ENCODE measurements at regions not wholly inside any gene's neighbourhood (a gene's known extent, or its start where the extent isn't known, plus 50 kb on each side); places are given as distances from the start of the nearest gene placed in this dataset.

DNA sequence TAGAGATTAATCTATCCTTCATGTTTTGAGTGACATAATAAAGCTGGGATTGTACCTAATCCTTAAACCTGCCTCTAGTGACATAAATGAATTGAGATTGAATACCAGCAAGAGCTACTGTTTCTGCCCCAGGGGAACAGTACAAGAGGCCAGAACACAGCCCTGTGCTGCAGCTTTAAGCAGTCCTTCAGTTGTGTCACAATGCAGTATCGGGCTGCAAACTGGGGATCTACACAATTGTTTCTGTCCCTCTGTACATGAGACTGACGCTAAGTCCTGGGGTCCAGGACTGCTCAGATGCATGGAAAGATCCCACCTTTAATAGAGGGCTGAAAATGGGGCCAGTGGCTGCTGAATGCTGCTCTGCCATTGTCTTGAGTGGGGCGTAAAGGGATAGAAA, 87.5 kb downstream of the MINAR1 start (continued):
- TF ChIP-seq ELK4 (IDR thresholded peaks at IDR 0.05; ENCODE audit: borderline replicate concordance, low read depth, low read length) (no peak), ZNF280D (tag by site-specific recombination; IDR thresholded peaks at IDR 0.05) (no peak), ZNF19 (tag by site-specific recombination; IDR thresholded peaks at IDR 0.05; ENCODE audit: low read depth) (no peak)
- TF ChIP-seq, protein P1, sequence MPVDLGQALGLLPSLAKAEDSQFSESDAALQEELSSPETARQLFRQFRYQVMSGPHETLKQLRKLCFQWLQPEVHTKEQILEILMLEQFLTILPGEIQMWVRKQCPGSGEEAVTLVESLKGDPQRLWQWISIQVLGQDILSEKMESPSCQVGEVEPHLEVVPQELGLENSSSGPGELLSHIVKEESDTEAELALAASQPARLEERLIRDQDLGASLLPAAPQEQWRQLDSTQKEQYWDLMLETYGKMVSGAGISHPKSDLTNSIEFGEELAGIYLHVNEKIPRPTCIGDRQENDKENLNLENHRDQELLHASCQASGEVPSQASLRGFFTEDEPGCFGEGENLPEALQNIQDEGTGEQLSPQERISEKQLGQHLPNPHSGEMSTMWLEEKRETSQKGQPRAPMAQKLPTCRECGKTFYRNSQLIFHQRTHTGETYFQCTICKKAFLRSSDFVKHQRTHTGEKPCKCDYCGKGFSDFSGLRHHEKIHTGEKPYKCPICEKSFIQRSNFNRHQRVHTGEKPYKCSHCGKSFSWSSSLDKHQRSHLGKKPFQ (tag by site-specific recombination; IDR thresholded peaks at IDR 0.05): no peak
- TF ChIP-seq, protein P2, sequence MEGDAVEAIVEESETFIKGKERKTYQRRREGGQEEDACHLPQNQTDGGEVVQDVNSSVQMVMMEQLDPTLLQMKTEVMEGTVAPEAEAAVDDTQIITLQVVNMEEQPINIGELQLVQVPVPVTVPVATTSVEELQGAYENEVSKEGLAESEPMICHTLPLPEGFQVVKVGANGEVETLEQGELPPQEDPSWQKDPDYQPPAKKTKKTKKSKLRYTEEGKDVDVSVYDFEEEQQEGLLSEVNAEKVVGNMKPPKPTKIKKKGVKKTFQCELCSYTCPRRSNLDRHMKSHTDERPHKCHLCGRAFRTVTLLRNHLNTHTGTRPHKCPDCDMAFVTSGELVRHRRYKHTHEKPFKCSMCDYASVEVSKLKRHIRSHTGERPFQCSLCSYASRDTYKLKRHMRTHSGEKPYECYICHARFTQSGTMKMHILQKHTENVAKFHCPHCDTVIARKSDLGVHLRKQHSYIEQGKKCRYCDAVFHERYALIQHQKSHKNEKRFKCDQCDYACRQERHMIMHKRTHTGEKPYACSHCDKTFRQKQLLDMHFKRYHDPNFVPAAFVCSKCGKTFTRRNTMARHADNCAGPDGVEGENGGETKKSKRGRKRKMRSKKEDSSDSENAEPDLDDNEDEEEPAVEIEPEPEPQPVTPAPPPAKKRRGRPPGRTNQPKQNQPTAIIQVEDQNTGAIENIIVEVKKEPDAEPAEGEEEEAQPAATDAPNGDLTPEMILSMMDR (tag by site-specific recombination; IDR thresholded peaks at IDR 0.05): no peak

GRCh38 chr15:79520654-79521053, 88.5 kb downstream of the MINAR1 start:
- Histone ChIP-seq H3K9me3 (ENCODE audit: control insufficient read depth, insufficient read depth, low read depth, low read length) (no peaks in the 10 kb centered on the region), H3K4me1 (ENCODE audit: control insufficient read depth, insufficient read depth, low read length) (no peaks in the 10 kb centered on the region), H3K27ac (ENCODE audit: extremely low read depth, low read depth, low read length) (no peak overlapping the region), H3K4me3 (ENCODE audit: low read depth, low read length) (no peak overlapping the region), H3K36me3 (ENCODE audit: control insufficient read depth in 2 of 2, insufficient read depth in 1 of 2, low read length in 2 of 2) (no peaks in the 10 kb centered on the region)
- ChIA-PET CTCF (no interaction called here), POLR2A (no interaction called here)
- TF ChIP-seq KLF7 (tag by site-specific recombination; IDR thresholded peaks at IDR 0.05; ENCODE audit: borderline replicate concordance) (no peak), ZFP69B (tag by site-specific recombination; IDR thresholded peaks at IDR 0.05) (no peak), ZNF302 (tag by site-specific recombination; IDR thresholded peaks at IDR 0.05; ENCODE audit: low read depth) (no peak), ZIC2 (tag by site-specific recombination; IDR thresholded peaks at IDR 0.05) (no peak), ZNF830 (tag by site-specific recombination; IDR thresholded peaks at IDR 0.05; ENCODE audit: low read depth) (no peak), ZNF19 (tag by site-specific recombination; IDR thresholded peaks at IDR 0.05; ENCODE audit: low read depth) (no peak), MZF1 (tag by site-specific recombination; IDR thresholded peaks at IDR 0.05; ENCODE audit: borderline replicate concordance) (no peak)
- TF ChIP-seq, protein P3, sequence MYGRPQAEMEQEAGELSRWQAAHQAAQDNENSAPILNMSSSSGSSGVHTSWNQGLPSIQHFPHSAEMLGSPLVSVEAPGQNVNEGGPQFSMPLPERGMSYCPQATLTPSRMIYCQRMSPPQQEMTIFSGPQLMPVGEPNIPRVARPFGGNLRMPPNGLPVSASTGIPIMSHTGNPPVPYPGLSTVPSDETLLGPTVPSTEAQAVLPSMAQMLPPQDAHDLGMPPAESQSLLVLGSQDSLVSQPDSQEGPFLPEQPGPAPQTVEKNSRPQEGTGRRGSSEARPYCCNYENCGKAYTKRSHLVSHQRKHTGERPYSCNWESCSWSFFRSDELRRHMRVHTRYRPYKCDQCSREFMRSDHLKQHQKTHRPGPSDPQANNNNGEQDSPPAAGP (tag by site-specific recombination; IDR thresholded peaks at IDR 0.05): no peak

GRCh38 chr15:79522656-79523055, 90.5 kb downstream of the MINAR1 start:
- H3K36me3 ChIP-seq (ENCODE audit: control insufficient read depth in 2 of 2, insufficient read depth in 1 of 2, low read length in 2 of 2): no peaks in the 10 kb centered on the region
- TF ChIP-seq MEIS1 (CRISPR knock-in tag; IDR thresholded peaks at IDR 0.05; ENCODE audit: borderline replicate concordance) (no peak), ZBTB7A (tag by site-specific recombination; IDR thresholded peaks at IDR 0.05; ENCODE audit: low read depth) (no peak), ZNF639 (tag by site-specific recombination; IDR thresholded peaks at IDR 0.05) (no peak), ZNF501 (tag by site-specific recombination; IDR thresholded peaks at IDR 0.05) (no peak), MYNN (tag by site-specific recombination; IDR thresholded peaks at IDR 0.05; ENCODE audit: borderline replicate concordance) (no peak), ZNF426 (tag by site-specific recombination; IDR thresholded peaks at IDR 0.05) (no peak), OVOL3 (tag by site-specific recombination; IDR thresholded peaks at IDR 0.05) (no peak), ZNF214 (tag by site-specific recombination; IDR thresholded peaks at IDR 0.05; ENCODE audit: borderline replicate concordance) (no peak), ZIC2 (tag by site-specific recombination; IDR thresholded peaks at IDR 0.05) (no peak), KLF16 (tag by site-specific recombination; IDR thresholded peaks at IDR 0.05) (no peak), ZNF112 (tag by site-specific recombination; IDR thresholded peaks at IDR 0.05) (no peak)
- TF ChIP-seq, protein P4, sequence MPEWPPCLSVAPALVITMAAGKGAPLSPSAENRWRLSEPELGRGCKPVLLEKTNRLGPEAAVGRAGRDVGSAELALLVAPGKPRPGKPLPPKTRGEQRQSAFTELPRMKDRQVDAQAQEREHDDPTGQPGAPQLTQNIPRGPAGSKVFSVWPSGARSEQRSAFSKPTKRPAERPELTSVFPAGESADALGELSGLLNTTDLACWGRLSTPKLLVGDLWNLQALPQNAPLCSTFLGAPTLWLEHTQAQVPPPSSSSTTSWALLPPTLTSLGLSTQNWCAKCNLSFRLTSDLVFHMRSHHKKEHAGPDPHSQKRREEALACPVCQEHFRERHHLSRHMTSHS (tag by site-specific recombination; IDR thresholded peaks at IDR 0.05): no peak
- H3K27ac ChIP-seq (ENCODE audit: extremely low read depth, low read depth, low read length): no peak overlapping the region
- no peaks in the 10 kb centered on the region for H3K9me3 ChIP-seq (ENCODE audit: control insufficient read depth, insufficient read depth, low read depth, low read length)
- H3K4me3 ChIP-seq (ENCODE audit: low read depth, low read length): no peak overlapping the region
- H3K4me1 ChIP-seq (ENCODE audit: control insufficient read depth, insufficient read depth, low read length): no peaks in the 10 kb centered on the region
- ChIA-PET CTCF (interaction anchor here (0.5 to 0.8 kb wide), 3 partner anchors 71 to 493 kb away, joined by 3 to 4 read pairs (median 3); no protein-coding TSS in a partner anchor), POLR2A (no interaction called here)
